ENCODE measurements at regions not wholly inside any gene's neighbourhood (a gene's known extent, or its start where the extent isn't known, plus 50 kb on each side); places are given as distances from the start of the nearest gene placed in this dataset.
"Not testable (repeated sequence)": the region's sequence is repeated elsewhere in the genome, so short reads cannot be mapped to it uniquely, and the experiment has no call there.

GRCh38 chr7:133177476-133177875, 75.4 kb upstream of the EXOC4 start:
- H2AFZ ChIP-seq (ENCODE audit: low read length); H2BK15ac ChIP-seq (ENCODE audit: low read depth, low read length); H4K8ac ChIP-seq (replicated peaks; ENCODE audit: insufficient read length, low read depth, low read length); H3K27ac ChIP-seq (ENCODE audit: insufficient read length, low read depth, low read length); H3K27me3 Mint-ChIP-seq (ENCODE audit: low read depth); H4K20me1 ChIP-seq (ENCODE audit: control insufficient read depth, insufficient read depth, insufficient read length); H3K4me2 ChIP-seq (ENCODE audit: insufficient read depth, insufficient read length, low read length); H2BK5ac ChIP-seq (ENCODE audit: insufficient read length, low read length); DNase-seq; H2AK5ac ChIP-seq (ENCODE audit: insufficient read length, low read length); H4K5ac ChIP-seq (ENCODE audit: insufficient read length, low read depth, low read length); H3K18ac ChIP-seq (ENCODE audit: insufficient read length, low read depth, low read length); H3K9ac ChIP-seq (ENCODE audit: extremely low read depth, insufficient read length, low read length); H3K56ac ChIP-seq (ENCODE audit: insufficient read length, low read depth, low read length); H3K9me3 ChIP-seq (ENCODE audit: control insufficient read depth, low read depth, low read length); H3K23me2 ChIP-seq (ENCODE audit: insufficient read length, low read depth, low read length, poor library complexity, severe bottlenecking); H3K23ac ChIP-seq (ENCODE audit: insufficient read length, low read depth, low read length); H3K27ac Mint-ChIP-seq; H3K79me1 ChIP-seq (ENCODE audit: insufficient read depth, low read depth, low read length, poor library complexity, severe bottlenecking); H3K14ac ChIP-seq (ENCODE audit: insufficient read depth, low read length); H3K4ac ChIP-seq (ENCODE audit: low read depth, low read length); H2BK12ac ChIP-seq (ENCODE audit: insufficient read length, low read depth, low read length); H3K4me3 Mint-ChIP-seq; H4K91ac ChIP-seq (ENCODE audit: insufficient read length, low read depth, low read length); H2BK20ac ChIP-seq (ENCODE audit: low read depth, low read length, poor library complexity, severe bottlenecking); H3T11ph ChIP-seq (ENCODE audit: low read length); H3K79me2 ChIP-seq (ENCODE audit: insufficient read depth, low read length); H3K27me3 ChIP-seq (ENCODE audit: insufficient read depth, low read length); H2BK120ac ChIP-seq (ENCODE audit: low read depth, low read length, poor library complexity, severe bottlenecking); H3K4me1 ChIP-seq (ENCODE audit: insufficient read depth, low read length): not testable (repeated sequence)
- peaks cover 10 to 13% of the 10 kb centered on the region in 2 experiments for H3K9me3 Mint-ChIP-seq
- H3K4me1 Mint-ChIP-seq = peaks cover 12 to 13% of the 10 kb centered on the region in 2 experiments
- no CpG with 5 or more reads among the region's 24 CpGs for WGBS (ENCODE audit: extremely low coverage, insufficient read length, low lambda C conversion rate)
- peaks cover 3 to 24% (median 4%) of the 10 kb centered on the region in 3 experiments for H3K36me3 Mint-ChIP-seq (ENCODE audit: insufficient read depth in 1 of 3, low read depth in 3 of 3)
